Breast epithelium (tissue), 4 donors: ENCODE measurements at regions not wholly inside any gene's neighbourhood (a gene's known extent, or its start where the extent isn't known, plus 50 kb on each side); places are given as distances from the start of the nearest gene placed in this dataset.

ENCODE experiments used
- DNase-seq, 2 donors: peaks; one replicate each; pipeline ENCODE4 v3.0.0-alpha.2; 2019; ENCODE audit warnings: low spot score in 2 of 2
- H3K27ac ChIP-seq, 2 donors: fragments of 200-600 bp; sonication (generic) in 1 of 2; one replicate each; pipeline ENCODE4 v1.5.1; 2016 to 2019; ENCODE audit warnings: mild to moderate bottlenecking in 1 of 2
- H3K27me3 ChIP-seq, 2 donors: fragments of 200-600 bp; sonication (generic) in 1 of 2; one replicate each; pipeline versions ENCODE4 v1.5.1 to v1.6.0; 2017 to 2019; ENCODE audit warnings: control low read depth in 1 of 2, mild to moderate bottlenecking in 1 of 2
- H3K36me3 ChIP-seq: fragments of 200-600 bp; one replicate; pipeline ENCODE4 v1.5.1; 2019
- H3K4me1 ChIP-seq, 2 donors: fragments of 200-600 bp; sonication (generic); one replicate each; pipeline ENCODE4 v1.5.1; 2016 to 2019; ENCODE audit warnings: control low read depth in 1 of 2
- H3K4me3 ChIP-seq, 3 donors: fragments of 200-600 bp; sonication (generic); 1 replicate in 2 of 3; 2 replicates in 1 of 3; pipeline ENCODE4 v1.5.1; 2016 to 2019; ENCODE audit warnings: mild to moderate bottlenecking in 3 of 3, moderate library complexity in 2 of 3
- H3K9me3 ChIP-seq, 2 donors: fragments of 200-600 bp; sonication (generic) in 1 of 2; one replicate each; pipeline ENCODE4 v1.5.1; 2016 to 2019; ENCODE audit warnings: control low read depth in 1 of 2
- POLR2A ChIP-seq: fragments of 450-650 bp; IDR thresholded peaks from one replicate; pipeline ENCODE4 v1.6.1; 2016; ENCODE audit warnings: antibody characterized with exemption, mild to moderate bottlenecking, moderate library complexity
- POLR2AphosphoS5 ChIP-seq, 3 donors: sonication (generic); formaldehyde crosslinking; IDR thresholded peaks; one replicate each; pipeline ENCODE4 v1.6.1; 2017; ENCODE audit warnings: antibody characterized with exemption in 3 of 3
- intact Hi-C: fragments of 100-400 bp; cut with DNase I; formaldehyde crosslinking; loops from one replicate; pipeline ENCODE4 v1.15.1; 2023; ENCODE audit warnings: low total_unique reads
- TF ChIP-seq, protein P1 (sequence below), 3 donors: fragments of 450-650 bp; IDR thresholded peaks; one replicate each; pipeline ENCODE4 v1.5.1; 2016 to 2017; ENCODE audit warnings: antibody characterized with exemption in 3 of 3, mild to moderate bottlenecking in 3 of 3, moderate library complexity in 3 of 3

DNA sequence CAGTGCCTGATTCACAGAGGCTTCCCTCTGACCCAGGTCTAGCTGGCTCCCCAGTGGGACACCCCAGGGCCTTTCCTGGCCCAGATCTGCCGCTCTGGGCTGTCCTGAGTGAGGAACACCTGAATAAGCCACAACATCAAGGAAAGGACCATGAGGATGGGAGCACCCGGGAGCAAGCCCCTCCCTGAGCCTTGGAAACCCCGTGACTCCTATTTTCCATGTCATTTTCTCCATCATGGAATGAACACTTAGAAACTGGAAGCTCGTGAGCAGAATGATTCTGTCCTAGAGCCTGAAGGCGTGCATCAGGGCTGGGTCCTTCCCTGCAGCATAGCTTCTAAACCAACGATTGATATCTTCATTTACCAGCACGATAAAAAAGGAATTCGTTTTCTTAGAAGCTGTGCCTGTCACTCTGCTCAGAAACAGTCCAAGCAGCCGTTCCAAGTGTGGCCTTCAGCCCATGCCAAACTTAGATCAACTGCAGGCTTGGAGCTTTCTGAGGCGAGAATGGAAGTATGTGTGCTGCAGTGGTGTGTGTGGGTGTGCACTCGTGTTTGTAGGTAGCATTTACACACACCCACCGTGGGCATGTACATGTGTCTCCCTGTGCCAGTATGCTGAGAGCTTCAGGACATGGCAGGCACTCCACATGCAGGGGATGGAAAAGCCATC, 83.2 kb upstream of the FOXC1 start:
- intact Hi-C loops: no loop called here
- Histone ChIP-seq H3K36me3 (no peaks in the 10 kb centered on the region), H3K4me1 (peaks cover 2 to 10% of the 10 kb centered on the region in 2 donors), H3K27me3 (no peaks in the 10 kb centered on the region), H3K4me3 (peak overlapping the region in 1 of 3 donors; percentile 44), H3K27ac (peak overlapping the region; percentile 82 to 85), H3K9me3 (no peaks in the 10 kb centered on the region)
- TF ChIP-seq, protein P1, sequence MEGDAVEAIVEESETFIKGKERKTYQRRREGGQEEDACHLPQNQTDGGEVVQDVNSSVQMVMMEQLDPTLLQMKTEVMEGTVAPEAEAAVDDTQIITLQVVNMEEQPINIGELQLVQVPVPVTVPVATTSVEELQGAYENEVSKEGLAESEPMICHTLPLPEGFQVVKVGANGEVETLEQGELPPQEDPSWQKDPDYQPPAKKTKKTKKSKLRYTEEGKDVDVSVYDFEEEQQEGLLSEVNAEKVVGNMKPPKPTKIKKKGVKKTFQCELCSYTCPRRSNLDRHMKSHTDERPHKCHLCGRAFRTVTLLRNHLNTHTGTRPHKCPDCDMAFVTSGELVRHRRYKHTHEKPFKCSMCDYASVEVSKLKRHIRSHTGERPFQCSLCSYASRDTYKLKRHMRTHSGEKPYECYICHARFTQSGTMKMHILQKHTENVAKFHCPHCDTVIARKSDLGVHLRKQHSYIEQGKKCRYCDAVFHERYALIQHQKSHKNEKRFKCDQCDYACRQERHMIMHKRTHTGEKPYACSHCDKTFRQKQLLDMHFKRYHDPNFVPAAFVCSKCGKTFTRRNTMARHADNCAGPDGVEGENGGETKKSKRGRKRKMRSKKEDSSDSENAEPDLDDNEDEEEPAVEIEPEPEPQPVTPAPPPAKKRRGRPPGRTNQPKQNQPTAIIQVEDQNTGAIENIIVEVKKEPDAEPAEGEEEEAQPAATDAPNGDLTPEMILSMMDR (IDR thresholded peaks at IDR 0.05): no peak
- no peak for TF ChIP-seq POLR2A
- DNase-seq: no peak

DNA sequence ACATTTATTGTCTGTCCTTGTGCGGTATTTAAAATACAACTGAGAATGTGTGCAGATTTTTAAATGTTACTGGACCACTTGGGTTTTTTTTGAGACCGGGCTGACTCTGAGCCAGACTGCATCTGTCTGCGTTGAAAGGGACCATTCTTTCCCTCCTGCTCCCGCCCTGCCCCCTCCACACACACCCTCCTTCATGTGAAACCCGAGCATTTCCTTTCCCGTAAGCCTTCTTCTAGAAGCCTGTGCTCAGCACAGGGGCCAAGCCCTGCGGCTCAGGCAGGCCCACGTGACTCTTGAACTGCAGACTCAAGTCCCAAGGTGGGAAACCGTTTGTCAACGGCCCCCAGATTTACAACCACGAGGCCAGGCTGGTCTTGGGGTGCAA, 82.7 kb upstream of the FOXC1 start:
- intact Hi-C loops: no loop called here
- Histone ChIP-seq H3K27ac (peak overlapping the region; percentile 82 to 85), H3K27me3 (no peaks in the 10 kb centered on the region), H3K4me3 (peak overlapping the region in 1 of 3 donors; percentile 44), H3K9me3 (no peaks in the 10 kb centered on the region), H3K36me3 (no peaks in the 10 kb centered on the region), H3K4me1 (peaks cover 2 to 10% of the 10 kb centered on the region in 2 donors)
- peak in 1 of 2 donors; percentile 80 for DNase-seq
- TF ChIP-seq, protein P1 (IDR thresholded peaks at IDR 0.05): no peak
- TF ChIP-seq POLR2A: no peak
- peak in 1 of 3 donors; percentile 59 for TF ChIP-seq POLR2AphosphoS5 (IDR thresholded peaks at IDR 0.05)

DNA sequence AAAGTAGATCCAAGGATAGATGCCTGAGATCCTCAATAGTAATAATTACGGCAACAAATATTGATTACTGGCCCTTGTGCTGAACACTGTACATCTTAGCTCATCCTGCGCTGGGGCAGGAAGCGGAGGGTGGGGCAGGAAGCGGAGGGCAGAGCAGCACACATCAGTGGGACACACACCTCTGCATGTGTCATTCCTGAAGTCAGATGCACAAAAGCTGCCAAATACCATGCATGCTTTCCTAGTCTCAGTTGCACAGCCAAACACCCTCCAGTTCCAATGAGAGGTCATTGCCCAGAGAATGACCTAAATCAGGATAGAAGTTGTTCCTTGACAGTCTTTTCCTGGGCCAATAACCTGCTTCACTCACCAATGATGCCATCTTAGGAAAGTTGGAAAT, 74.4 kb upstream of the FOXC1 start:
- Histone ChIP-seq H3K4me3 (no peak overlapping the region), H3K4me1 (no peaks in the 10 kb centered on the region), H3K27ac (no peak overlapping the region), H3K36me3 (no peaks in the 10 kb centered on the region), H3K27me3 (no peaks in the 10 kb centered on the region), H3K9me3 (no peaks in the 10 kb centered on the region)
- intact Hi-C loops: no loop called here
- DNase-seq: no peak
- TF ChIP-seq, protein P1 (IDR thresholded peaks at IDR 0.05): no peak
- TF ChIP-seq POLR2AphosphoS5 (IDR thresholded peaks at IDR 0.05) (no peak), POLR2A (no peak)

DNA sequence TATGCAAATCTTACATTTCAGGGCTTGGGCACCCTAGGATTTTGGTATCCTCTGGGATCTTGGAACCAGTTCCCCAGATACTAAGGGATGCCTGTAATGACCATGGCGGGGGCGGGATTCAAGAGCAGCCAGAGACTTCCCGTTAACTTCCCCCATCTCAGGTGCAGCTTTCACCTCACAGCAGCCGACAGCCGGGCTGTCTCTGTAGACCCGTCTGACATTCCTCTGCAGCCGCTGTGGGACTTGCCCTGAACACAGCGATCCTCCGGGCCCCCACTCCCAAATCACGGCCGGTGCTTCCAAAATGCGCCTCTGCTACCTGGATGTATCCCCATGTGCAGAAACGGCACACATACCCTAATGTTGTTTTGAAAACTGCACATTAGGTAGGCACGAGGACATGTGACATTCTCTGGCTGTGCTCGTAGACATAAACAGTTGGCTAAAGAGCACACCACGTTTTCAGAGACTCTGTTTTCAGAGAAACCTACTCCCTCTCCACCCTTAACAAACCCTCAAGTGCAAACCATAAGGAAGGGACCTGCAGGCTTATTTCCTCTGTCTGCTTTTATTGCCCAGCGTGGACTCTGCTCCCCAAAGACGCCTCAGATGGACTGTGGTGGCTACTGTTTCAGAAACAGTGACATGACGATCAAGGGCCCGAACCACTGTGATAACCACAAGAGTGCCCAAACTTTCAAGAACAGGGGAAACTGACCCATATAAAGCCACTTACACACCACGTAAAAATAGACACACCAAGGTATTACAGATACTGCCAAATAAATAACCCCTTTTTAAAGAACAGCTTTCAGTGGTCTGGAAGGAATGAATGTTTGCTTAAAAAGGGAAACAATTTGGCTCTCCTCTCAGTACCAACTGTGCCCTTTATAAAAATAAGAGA, 72.9 kb upstream of the FOXC1 start:
- no peaks in the 10 kb centered on the region for H3K9me3 ChIP-seq
- H3K36me3 ChIP-seq: no peaks in the 10 kb centered on the region
- intact Hi-C loops: no loop called here
- no peaks in the 10 kb centered on the region for H3K27me3 ChIP-seq
- DNase-seq: no peak
- no peak overlapping the region for H3K27ac ChIP-seq
- no peaks in the 10 kb centered on the region for H3K4me1 ChIP-seq
- no peak overlapping the region for H3K4me3 ChIP-seq
- no peak for TF ChIP-seq POLR2A
- TF ChIP-seq POLR2AphosphoS5 (IDR thresholded peaks at IDR 0.05): no peak
- TF ChIP-seq, protein P1 (IDR thresholded peaks at IDR 0.05): no peak

DNA sequence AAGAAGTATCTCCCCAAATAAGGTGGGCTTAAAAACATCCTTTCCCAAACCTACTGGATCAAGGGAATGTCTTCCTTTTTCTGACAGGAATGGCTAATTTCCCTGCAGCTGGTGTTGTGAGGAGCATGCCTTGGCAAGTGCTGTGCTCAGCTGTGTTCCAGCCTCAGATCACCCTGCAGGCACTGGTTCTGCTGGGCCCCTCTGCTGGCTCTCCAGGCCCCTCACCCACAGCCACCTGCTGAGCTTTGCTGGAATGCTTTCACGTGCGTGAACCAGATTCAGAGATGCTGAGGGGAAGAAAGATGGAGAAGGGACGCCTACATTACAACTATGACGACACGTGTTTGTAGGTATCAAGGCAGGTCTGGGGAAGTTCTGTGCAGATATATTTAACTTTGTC, 71.3 kb upstream of the FOXC1 start:
- Histone ChIP-seq H3K4me3 (no peak overlapping the region), H3K36me3 (no peaks in the 10 kb centered on the region), H3K9me3 (no peaks in the 10 kb centered on the region), H3K27me3 (no peaks in the 10 kb centered on the region), H3K27ac (peak overlapping the region in 1 of 2 donors; percentile 38), H3K4me1 (no peaks in the 10 kb centered on the region)
- TF ChIP-seq POLR2A (no peak), POLR2AphosphoS5 (IDR thresholded peaks at IDR 0.05) (no peak)
- TF ChIP-seq, protein P1 (IDR thresholded peaks at IDR 0.05): no peak
- no peak for DNase-seq
- intact Hi-C loops: no loop called here
